NCI-H2107 treated with DMSO at 0.1 percent for 48 hours (cell line): ENCODE measurements at regions not wholly inside any gene's neighbourhood (a gene's known extent, or its start where the extent isn't known, plus 50 kb on each side); places are given as distances from the start of the nearest gene placed in this dataset.
A peak's percentile ranks its signal among the peaks of the same experiment; 100 is the strongest.

ENCODE experiments used
- DNase-seq: peaks from one replicate; lab custom pipeline; 2025; ENCODE audit not compliant: unreplicated experiment; lab: John Stamatoyannopoulos, UW

DNA sequence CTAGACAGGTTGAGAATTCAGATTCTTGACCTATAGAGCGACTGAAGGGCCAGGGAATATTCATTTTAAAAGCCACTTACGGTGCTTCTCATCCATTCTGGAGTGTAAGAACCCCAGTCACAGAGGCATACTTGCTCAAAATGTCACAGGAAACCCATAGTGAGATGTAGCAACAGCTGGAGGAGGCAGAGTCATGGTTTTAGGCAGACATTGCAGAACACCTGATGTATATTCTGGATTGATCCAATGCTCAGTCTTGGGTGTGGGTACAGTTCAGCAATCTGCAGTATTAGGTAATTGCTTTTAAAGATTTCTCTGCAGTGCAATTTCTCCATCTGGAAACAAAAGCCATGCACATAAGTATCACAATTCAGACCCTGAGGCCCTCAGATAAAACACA, 137.4 kb upstream of the SLC22A23 start:
- DNase-seq = no peak

GRCh38 chr6:3593161-3593560, 136.3 kb upstream of the SLC22A23 start:
- no peak for DNase-seq

GRCh38 chr6:3592371-3592941, 135.6 kb upstream of the SLC22A23 start:
- DNase-seq = no peak

- DNase-seq = no peak
These were observed 135.1 kb upstream of the SLC22A23 start for GRCh38 chr6:3591970-3592369.

GRCh38 chr6:3587660-3588059, 130.8 kb upstream of the SLC22A23 start:
- DNase-seq = no peak

DNA sequence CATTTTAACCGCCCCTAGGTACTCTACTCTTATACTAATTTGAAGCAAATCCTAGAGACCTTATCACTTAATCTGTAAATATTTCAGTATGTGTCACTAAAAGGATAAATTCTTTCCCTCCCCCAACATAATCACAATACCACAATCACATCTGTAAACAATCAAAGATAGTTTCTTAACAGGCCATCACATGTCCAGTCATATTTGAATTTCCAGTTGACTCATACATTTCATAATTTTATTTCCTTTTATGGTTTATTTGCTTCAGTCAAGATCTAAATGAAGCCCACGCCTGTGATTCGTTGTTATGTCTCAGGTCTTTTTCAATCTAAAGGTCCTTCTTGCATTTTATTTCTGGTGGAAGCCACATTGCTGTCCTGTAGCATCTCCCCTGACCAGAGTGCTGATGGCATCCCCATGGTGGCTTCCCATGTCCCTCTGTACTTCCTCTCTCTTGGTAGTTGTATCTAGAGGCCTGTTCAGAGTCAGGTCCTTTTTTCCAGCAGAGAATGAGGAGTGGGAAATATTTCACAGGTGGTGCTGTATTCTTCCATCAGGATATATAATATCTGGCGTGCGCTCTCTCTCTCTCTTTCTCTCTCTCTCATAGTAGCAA, 128.6 kb upstream of the SLC22A23 start:
- DNase-seq = no peak

GRCh38 chr6:3584606-3585005, 127.8 kb upstream of the SLC22A23 start:
- DNase-seq = no peak

DNA sequence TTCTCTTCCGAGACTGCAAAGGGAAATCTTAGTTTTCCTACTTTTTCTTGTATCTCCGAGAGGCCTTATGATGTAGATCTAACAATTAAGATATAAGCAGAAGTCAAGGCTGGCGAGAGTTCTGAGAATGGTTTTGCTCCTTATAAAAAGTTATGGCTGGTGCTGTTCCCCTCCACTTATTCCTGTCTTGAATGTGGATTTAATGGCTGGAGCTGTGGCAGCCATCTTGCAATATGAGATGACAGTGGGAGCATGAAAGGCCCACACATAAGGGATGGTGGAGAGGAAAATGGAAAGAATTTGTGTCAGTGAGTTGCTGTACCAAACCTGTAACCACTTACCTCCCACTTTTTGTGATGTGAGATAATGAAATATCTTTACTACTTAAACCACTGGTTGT, 124.6 kb upstream of the SLC22A23 start:
- DNase-seq = no peak

DNA sequence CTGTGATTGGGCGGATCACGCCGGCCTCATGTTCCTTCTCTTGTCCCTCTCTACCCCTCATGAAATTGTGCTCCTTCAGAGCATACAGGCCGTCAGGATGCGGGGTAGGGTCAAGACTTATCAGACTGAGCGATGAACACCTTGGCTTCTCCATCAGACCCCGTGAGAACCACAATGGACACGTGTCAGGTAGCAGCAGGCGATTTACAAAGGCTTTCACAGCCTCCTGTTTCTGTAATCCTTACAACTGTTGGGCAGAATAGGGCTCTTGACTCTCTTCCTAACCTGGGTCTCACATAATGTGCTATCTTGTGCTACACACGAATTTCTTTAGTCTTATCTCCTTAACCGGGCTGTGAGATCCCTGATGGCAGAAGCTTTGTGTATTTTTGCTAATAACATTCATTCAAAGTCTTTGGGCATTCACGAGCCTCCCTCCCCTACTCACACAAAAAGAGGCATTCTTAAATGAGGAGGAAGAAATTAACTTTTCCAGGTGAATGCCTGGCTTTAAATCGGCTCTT, 122.9 kb upstream of the SLC22A23 start:
- no peak for DNase-seq

DNA sequence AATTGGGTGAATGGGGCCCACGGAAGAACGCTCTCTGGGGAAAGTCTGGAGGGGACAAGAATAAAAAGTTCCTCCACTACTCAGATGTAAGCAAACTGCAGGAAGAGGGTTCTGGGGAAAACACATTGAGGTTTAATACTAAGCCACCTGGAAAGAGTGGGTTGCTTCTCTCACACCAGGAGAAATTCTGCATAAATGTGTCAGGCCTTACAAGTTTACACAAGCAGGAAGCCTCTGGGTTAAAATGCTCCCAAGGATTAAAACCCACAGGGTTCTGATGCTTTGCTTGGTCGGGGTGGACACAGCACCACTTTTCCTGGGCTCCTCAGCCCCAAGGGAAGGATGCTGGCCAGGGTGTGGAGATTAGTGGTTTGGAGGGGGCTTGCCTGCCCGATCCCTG, 122.1 kb upstream of the SLC22A23 start:
- DNase-seq = no peak

DNA sequence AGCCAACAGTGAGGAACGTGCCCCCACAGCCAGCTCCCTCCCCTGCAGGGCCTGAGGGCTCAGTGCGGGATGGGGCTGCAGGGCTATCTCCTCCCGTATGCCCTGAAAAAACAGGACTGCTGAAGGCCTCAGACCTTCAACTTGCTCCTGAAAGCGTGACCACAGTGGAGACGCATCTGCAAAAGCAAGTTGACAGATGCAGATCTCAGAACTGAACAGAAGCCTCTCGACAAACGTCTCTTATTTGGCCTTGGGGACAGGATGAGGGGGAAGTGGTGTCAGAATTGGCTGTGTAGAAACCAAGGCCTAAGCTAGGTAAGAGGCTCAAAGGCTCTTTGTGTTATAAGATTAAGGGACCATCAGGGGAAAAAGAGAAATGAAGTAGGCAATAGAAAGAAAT, 120.7 kb upstream of the SLC22A23 start:
- no peak for DNase-seq

DNA sequence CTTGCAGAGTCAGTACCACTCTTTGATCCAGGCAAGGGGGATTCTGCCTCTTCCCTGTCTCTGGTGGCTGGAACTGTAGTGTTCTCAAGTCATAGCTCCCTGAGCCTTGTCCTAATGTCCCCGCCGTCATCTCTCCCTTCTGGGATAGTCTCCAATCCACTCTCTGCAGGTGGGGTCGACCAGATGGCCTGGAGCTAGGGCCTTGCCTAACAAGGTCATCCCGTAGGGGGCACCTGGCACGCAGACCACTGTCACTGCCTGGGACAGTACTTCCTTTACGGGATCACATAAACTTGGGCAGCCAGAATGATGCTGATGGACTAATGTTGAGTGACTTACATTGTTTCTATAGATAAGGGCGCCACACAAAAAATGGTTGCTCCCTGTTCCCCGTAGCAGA, 118.9 kb upstream of the SLC22A23 start:
- no peak for DNase-seq

GRCh38 chr6:3575166-3575565, 118.3 kb upstream of the SLC22A23 start:
- peak; percentile 68 for DNase-seq

- DNase-seq = no peak
These were observed 116.8 kb upstream of the SLC22A23 start for GRCh38 chr6:3573670-3574069.

- DNase-seq = no peak
These were observed 115.0 kb upstream of the SLC22A23 start for GRCh38 chr6:3571836-3572235.

- no peak for DNase-seq
These were observed 114.4 kb upstream of the SLC22A23 start for GRCh38 chr6:3571250-3571681.

- DNase-seq = no peak
These were observed 113.0 kb upstream of the SLC22A23 start for GRCh38 chr6:3569816-3570215.

DNA sequence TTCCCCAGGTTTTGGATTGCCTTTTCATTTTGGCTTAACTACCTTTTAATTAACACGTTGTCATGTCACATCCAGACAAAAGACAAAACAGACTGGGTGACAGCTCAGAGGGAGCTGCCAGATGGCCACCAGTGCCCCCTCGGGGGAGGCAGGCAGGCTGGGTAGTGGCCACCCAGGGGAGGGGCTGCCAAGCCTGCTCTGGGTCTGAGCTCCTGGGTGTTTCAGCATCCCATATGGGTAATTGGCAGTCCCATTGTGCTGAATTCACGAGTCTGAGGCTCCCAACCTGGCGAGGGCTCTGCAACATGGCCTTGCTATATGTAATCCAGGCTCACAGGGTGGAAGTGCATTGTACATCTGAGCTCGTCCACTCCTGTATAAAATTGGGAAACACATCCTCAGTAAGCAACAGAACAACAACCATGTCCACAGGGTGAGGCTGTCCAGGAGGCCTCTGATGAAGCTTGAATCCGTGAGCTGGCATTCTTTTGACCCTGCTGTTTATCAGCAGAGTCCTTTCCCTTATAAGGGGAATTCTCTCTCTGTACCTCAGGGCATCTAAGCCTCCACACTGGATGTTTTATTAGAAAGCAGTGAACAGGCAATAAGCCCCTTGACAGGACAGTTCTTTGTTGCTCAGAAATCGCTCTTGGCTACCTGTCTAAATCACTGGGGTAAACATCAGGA, 111.7 kb upstream of the SLC22A23 start:
- DNase-seq = no peak

DNA sequence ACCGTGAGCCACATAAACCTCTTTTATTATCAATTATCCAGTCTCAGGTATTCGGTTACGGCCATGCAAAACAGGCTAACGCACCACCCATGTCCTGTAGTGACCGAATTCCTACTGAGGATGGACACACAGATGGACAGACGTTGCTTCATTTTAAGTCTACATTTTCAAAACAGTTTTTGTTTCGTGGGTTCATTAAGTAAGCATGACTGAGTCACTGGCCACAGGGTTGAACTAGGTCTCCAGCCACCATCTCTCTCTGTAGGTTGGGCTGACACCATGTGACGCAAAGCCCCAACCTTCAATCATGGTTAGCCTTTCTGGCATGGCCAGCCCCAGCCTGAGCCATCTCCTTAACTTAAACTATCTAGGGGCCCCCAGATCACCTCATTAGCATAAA, 110.0 kb upstream of the SLC22A23 start:
- DNase-seq = no peak

DNA sequence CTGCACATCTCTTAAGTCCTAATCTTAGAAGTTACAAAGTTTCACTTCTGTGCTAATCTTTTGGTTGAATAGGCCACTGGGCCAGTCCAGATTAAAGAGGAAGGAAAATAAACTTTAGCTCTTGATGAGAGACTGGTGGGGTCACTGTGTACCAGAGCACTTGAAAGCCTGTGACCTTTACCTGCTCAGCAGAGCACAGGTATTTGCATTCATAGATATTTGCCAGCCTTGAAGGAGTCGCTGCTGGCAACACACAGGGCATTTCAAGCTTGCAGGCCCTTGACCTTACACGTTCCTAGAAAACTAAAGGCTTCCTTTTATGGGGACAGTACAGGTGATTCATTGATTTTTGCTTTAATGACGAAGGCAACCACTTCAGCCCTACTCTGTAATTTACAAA, 108.4 kb upstream of the SLC22A23 start:
- DNase-seq = no peak

DNA sequence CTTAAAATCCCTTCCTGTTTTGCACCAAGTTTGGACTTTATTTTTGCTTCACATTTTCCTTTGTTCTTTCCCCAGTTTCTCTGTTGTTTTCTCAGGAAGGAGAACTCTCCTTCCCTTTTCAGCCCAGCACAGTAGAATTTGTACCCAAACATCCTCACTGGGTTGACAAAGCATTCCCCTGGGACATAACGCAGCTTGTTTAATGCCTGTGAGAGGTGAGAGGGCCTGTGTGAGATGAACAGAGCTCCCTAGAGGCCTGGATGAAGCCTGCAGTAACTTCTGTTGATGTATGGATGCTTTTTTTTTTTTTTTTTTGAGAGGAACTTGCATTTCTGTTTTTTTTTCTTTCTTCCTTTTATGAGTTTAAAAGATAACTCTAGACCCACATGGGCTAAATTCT, 104.9 kb upstream of the SLC22A23 start:
- peak; percentile 34 for DNase-seq

DNA sequence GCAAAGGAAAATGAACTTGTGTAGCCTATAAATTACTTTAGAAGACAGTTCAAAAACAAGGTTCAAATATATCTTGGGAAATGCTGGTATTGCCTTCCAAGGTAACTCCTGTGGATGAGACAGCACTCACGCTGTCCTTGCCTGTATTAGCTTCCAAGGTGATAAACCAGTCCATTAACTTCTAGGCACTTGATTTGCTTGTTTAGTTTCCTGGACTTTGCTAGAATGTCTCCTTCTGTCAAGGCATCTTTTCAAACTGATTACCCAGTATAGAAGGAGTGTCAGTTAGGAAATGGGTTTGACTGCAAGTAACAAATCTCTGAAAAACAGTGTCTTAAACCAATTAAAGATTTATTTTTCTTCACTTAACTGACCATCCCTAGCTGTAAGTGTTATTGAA, 103.4 kb upstream of the SLC22A23 start:
- no peak for DNase-seq
